HUDEP-2 (cell line): ENCODE measurements at regions not wholly inside any gene's neighbourhood (a gene's known extent, or its start where the extent isn't known, plus 50 kb on each side); places are given as distances from the start of the nearest gene placed in this dataset.
"Not testable (repeated sequence)": the region's sequence is repeated elsewhere in the genome, so short reads cannot be mapped to it uniquely, and the experiment has no call there.

Experiments used
- DNase-seq, 76 experiments: peaks; one replicate each; lab custom pipeline; 2025; ENCODE audit not compliant: unreplicated experiment in 76 of 76; lab: John Stamatoyannopoulos, UW

GRCh38 chr11:129763569-129763968 lies 52.1 kb upstream of the TMEM45B start:
- not testable (repeated sequence) for DNase-seq

GRCh38 chr11:129764204-129764603 lies 51.4 kb upstream of the TMEM45B start:
- DNase-seq, result not testable (repeated sequence)
